GM21423 (cell line): ENCODE measurements at regions not wholly inside any gene's neighbourhood (a gene's known extent, or its start where the extent isn't known, plus 50 kb on each side); places are given as distances from the start of the nearest gene placed in this dataset.

Source experiments
- ATAC-seq: cut with Tn5 transposase; IDR thresholded peaks from one replicate; pipeline ENCODE4 v1.9.1; 2021; ENCODE audit warnings: mild to moderate bottlenecking, moderate library complexity; ENCODE audit not compliant: unreplicated experiment

GRCh38 chr10:105473170-105473569 lies 832.1 kb downstream of the SORCS3 start:
- no peak for ATAC-seq

DNA sequence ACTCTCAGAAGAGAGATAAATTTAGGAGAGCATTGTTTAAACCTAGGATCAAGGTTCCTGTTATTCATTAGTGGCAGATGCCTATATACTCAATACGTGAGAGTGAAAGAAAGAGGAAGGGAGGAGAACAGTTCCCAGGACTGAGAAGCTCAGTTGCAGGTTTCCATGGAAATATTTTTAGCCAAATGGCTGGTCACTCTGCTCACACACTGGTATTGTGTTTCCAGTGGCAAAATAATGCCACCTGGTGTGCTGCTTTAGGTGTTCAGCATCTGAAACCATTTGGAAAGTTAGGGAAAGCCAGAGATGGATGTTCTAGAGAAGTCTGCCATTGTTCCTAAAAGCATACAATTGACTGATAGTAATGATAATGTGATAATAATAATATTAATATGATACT lies 827.7 kb downstream of the SORCS3 start:
- ATAC-seq: no peak

DNA sequence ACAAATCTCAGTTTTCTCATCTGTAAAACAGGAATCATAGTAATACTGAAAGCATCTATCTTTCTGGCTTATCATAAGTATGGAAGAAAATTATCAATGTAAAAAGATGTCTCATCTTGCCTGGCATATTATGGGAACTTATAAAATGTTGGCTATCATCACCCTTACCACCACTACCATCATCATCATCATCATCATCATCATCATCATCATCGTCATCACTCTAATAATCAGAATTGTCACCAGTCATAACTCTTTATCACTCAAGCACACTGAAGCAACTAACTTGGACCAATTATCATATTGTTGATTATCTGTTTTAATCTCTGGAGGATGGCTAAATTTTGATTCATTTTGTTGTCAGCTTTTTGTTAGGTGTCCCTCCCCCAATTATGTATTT lies 825.4 kb downstream of the SORCS3 start:
- ATAC-seq: no peak

GRCh38 chr10:105434970-105435369 lies 793.9 kb downstream of the SORCS3 start:
- ATAC-seq: no peak

- ATAC-seq: no peak
Observed at GRCh38 chr10:105413997-105414396, 772.9 kb downstream of the SORCS3 start.

- no peak for ATAC-seq
Observed at GRCh38 chr10:105409370-105409769, 768.3 kb downstream of the SORCS3 start.

DNA sequence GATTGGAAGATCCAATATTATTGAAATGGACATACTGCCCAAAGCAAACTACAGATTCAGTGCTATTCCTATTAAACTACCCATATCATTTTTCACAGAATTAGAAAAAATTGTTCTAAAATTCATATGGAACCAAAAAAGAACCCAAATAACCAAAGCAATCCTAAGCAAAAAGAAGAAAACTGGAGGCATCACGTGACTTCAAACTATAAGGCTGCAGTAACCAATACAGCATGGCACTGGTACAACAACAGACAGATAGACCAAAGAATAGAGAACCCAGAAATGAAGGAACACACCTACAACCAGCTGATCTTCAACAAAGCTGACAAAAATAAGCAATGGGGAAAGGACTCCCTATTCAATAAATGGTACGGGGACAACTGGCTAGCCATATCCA lies 765.4 kb downstream of the SORCS3 start:
- ATAC-seq: no peak

DNA sequence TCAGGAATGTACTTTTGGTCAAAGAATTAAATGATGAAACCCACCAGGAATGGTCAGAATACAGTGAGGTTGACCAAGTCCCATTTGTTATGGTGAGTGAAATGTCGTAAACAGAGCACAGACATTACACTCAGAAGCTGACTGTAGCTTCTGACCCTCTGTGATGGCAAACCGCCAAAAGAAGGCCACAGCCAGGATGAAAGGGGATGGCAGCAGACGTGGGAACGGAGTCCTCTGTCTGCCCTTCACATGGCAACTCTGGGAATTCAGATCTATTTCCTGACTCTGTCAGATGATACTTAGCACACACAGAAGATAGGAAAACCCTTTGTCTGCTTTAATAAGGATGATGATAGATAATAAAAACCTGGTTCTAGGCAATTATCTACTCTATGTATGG lies 757.1 kb downstream of the SORCS3 start:
- no peak for ATAC-seq

DNA sequence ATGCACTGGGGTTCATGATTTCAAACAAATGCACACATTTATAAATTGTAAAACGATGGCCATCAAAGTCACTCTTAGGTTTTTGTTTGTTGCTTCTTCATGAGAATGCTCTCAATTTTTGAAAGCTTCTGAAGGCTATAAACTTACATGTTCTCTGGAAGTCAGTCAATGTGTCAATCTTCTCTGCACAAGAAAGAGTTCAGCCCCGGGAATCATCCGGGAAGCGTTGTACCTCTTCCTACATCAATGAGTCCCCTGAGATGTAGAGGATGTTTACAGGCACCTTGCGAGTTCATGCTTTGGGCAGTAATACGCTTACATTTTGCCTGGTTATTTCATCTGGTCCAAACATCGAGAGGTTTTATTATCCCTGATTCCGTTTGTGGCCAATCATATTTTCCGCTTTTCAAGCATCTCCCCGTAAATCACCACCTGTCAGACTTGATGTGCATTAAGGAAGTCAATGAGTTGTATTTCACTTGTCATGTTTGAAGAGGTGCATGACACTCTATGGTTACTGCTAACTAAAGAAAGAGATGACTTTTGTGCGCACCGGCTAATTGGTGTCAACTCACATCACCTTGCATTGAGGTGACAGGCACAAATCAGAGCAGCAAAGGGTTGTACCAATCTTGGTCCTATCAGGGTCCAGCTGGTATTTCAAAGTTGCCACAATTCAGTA lies 750.7 kb downstream of the SORCS3 start:
- no peak for ATAC-seq

DNA sequence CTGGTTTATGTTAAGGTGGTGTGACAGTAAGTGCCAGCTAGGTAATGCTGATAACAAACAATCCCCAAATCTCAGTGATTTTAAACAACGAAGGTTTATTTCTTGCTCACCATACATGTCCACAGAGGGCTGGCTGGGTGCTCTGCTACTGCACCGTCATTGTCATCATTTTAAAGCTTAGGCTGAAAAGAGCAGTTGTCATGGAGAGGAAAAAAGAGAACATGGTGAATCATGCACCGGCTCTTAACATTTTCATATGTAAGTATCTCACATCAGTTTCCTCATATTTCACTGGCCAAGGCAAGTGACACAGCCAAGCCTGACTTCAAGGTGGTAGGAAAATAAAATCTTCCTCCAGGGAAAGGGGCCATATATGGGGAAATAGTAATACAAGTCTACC lies 746.9 kb downstream of the SORCS3 start:
- ATAC-seq: no peak

DNA sequence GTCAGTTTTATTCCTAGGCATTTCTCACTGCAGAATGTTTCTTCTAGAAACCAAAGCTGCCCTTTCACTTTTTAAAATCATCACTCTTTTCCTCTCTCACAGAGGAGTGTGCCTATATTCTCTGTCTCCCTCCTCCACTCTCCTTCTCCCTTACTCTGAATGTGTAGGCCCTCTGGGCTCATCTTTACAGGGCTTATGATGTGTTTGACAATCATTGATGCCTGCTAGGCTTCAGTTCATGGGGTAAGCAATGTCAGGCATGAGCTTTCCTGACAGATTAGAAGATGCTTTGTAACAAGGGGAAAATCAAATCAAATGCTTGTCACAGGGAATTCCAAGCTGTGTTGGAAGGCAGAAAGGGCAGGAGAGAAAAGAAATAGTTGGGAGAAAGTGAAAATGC lies 742.9 kb downstream of the SORCS3 start:
- ATAC-seq: no peak

DNA sequence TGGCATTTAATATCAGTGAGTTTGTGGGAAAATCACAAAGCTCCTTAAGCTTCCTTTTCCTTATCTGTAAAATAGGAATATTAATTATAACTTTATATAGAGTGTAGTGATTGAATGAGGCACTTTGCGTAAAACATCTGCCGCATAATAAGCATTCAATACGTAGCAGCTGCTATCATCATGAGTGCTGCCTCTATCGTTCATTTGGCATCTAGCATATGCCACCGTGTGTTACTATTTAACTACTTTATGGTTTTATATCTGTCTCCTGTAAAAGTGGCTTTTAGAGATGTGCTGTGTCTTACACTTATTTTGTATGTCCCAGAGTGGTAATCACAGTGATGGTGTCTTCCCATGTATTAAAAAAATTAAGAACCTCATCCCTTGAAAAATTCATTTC lies 729.6 kb downstream of the SORCS3 start:
- no peak for ATAC-seq

GRCh38 chr10:105359708-105360107 lies 718.6 kb downstream of the SORCS3 start:
- ATAC-seq: no peak

DNA sequence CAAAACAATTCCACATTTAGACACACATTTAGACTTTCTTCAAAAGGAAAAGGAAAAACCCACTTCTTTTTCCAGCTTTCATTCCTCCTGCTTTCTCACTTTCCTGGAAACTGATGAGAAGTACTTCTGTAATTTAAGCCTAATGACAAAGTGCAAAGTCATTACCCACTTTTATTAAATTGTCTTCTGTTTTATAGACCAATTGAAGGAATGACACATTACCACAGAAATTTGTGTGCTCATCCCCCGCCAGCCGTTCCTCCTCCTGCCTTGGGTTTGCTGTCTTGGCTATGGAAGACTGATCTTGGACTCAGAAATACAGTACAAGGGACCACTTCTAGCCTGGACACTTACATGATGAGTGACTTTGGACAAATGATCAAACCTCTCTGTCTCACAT lies 717.8 kb downstream of the SORCS3 start:
- ATAC-seq: no peak

GRCh38 chr10:105356626-105357025 lies 715.5 kb downstream of the SORCS3 start:
- ATAC-seq: no peak

GRCh38 chr10:105354010-105354409 lies 712.9 kb downstream of the SORCS3 start:
- ATAC-seq: no peak

DNA sequence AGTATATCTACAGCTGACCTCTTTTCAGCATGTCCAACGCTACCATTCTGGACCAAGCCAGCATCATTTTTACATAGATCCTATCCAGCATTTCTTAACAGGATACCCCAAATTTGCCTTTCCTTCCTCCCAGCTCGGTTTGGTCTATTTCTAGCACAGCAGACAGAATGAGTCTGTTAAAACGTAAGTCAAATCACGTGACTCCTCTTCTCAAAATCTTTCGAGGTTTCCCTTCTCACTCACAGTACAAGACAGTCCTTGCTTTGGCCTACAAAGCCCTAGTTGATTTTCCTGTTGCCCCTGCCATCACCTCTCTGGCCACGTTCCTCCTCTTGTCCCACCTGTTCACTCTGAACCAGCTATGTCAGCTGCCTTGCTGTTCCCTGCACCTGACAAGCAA lies 711.7 kb downstream of the SORCS3 start:
- no peak for ATAC-seq

- ATAC-seq: no peak
Observed at GRCh38 chr10:105352281-105352680, 711.2 kb downstream of the SORCS3 start.

GRCh38 chr10:105351187-105351586 lies 710.1 kb downstream of the SORCS3 start:
- no peak for ATAC-seq

- ATAC-seq: no peak
Observed at GRCh38 chr10:105347487-105347886, 706.4 kb downstream of the SORCS3 start.

DNA sequence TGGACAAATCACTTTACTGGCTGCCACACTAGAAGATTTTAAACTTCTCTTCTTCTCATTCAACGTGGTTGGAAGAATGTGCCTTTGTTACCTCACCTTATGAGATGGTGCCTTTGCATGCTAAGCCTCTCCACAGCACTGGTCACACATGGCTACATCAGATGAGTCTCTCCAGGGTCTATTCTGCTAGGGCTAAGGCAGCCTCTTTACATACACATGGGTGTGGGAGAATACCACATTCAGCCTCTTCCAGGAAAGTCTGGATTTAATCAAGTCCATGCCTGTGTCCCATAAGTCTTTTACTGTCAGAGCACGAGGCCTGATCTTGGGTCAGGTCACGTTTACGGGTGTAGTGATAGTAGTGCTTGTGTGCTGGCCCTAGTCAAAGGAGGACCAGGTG lies 701.5 kb downstream of the SORCS3 start:
- ATAC-seq: no peak

DNA sequence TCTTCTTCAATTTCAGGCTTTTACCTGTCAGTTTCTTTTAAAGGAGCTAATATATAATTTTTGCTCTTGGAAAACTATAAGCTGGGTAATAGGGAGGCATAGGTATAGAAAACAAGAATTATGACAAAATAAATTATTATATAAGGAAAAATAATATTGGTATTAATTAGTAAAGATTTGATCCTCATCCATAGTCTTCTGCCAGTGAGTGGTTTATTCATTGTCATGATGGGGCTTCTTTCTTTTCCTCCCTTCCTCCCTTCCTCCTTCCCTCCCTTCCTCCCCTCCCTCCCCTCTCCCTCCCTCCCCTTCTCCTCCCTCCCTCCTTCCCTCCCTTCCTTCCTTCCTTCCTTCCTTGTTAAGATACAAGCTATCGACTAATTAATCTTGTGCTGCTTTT lies 698.6 kb downstream of the SORCS3 start:
- ATAC-seq: no peak

- no peak for ATAC-seq
Observed at GRCh38 chr10:105328503-105329133, 687.5 kb downstream of the SORCS3 start.
